ENCODE measurements at regions not wholly inside any gene's neighbourhood (a gene's known extent, or its start where the extent isn't known, plus 50 kb on each side); places are given as distances from the start of the nearest gene placed in this dataset.
"Not testable (repeated sequence)": the region's sequence is repeated elsewhere in the genome, so short reads cannot be mapped to it uniquely, and the experiment has no call there.

- DNase-seq, result peak; percentile 30
Measured at GRCh38 chrX:87236830-87237440, 280.7 kb upstream of the KLHL4 start.

- DNase-seq, result no peak
Measured at GRCh38 chrX:87265518-87265917, 252.1 kb upstream of the KLHL4 start.

- DNase-seq, result no peak
Measured at GRCh38 chrX:87272491-87272890, 245.1 kb upstream of the KLHL4 start.

- DNase-seq, result no peak
Measured at GRCh38 chrX:87299563-87300160, 217.9 kb upstream of the KLHL4 start.

DNA sequence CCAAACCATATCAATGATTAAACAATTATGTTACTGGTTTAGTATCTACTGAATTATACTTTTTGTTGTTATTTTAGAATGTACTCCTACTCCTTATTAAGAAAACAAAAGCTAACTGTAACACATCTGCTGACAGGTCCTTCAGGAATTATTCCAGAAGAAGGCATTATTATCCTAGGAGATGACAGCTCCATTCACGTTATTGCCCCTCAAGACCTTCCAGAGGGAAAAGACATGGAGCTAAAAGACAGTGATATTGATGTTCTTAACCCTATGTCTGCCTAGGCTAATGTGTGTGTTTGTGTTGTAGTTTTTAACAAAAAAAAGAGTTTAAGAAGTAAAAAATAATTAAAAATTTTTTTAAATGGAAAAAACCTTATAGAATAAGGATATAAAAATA, 206.8 kb upstream of the KLHL4 start:
- no peak for DNase-seq

DNA sequence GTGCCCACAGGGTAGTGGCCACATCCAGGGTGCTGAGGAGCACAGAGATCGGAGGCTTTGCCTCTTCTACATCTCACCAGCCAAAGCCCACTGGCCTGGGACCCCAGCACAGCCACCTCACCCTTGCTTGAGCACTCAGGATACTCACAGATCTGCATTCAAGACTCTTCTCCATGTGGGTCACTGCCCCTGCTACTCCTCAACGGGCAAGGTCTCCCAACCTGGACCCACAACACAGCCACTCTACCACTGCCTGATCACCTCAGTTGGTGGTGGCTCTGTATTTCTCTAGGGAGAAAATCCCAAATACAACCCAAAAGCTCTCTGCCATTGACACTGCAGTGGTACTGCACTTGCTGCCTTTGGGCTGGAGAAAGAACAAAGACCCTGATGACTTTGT, 190.3 kb upstream of the KLHL4 start:
- no peak for DNase-seq

DNA sequence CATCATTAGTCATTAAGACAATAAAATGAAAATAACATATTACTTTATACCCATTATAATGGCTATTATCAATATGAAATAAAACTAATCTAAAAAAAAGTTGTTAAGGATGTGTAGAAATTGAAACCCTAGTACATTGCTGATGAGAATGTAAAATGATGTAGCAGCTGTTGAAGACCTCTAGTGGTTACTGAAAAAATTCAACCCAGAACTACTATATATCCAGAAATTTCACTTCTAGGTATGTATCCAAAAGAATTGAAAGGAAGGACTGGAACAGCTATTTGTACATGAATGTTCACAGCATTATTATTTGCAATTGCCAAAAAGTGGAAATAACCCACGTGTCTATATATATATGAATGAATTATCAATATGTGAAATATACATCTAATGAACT, 180.3 kb upstream of the KLHL4 start:
- DNase-seq, result no peak

GRCh38 chrX:87338510-87338909, 179.1 kb upstream of the KLHL4 start:
- DNase-seq, result no peak

DNA sequence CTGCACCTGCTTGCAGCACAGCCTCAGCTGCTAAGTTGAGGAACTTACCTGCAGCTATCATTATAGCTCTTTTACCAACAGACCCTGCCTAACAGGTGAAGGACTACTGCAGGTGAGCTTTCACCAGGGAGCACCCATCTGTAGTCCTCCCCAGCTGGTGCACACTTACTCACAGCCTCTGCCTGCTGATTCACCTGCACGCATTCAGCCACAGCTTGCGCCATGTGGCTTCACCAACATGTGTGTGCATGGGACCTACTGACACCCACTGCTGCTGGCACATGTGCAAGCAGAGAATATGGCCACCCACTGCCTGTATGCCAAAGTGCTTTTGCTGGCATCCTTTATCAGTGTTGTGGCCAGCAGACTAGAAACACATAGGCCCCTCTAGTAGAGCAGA, 146.7 kb upstream of the KLHL4 start:
- DNase-seq, result no peak

DNA sequence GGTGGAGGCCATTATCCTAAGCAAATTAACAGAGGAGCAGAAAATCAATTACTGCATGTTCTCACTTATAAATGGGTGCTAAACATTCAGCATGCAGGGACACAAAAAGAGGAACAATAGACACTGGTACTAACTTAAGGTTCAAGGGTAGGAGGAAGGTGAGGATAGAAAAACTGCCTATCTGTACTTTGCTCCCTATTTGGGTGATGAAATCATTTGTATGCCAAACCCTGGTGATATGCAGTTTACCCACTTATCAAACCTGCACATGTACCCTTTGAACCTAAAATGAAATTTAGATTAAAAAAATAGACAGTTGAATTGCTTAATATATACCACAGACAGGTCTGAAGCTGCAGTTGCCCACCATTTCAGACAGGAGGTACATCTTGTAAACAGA, 143.3 kb upstream of the KLHL4 start:
- DNase-seq, result no peak

GRCh38 chrX:87376896-87377295, 140.7 kb upstream of the KLHL4 start:
- no peak for DNase-seq

- DNase-seq, result no peak
Measured at GRCh38 chrX:87388381-87388780, 129.2 kb upstream of the KLHL4 start.

GRCh38 chrX:87391742-87392141, 125.9 kb upstream of the KLHL4 start:
- no peak for DNase-seq

DNA sequence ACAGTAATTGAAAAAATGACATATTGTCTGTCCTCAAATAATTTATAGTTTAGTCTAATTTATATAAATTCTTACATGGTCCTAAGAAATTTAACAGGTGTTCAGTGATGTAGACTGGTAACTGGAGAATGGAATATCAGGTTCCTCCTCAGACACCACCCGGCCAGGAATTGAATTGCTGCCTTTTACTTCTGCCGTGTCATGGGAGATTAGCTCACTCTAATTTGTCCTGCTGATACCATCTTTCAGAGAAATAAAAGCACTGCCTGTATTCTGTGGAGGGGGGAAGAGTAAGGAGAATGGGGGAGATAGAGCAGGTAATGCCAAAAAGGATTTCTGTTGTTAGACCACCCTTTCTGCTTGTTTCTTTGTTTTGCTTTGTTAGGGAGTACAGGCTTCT, 125.2 kb upstream of the KLHL4 start:
- no peak for DNase-seq

GRCh38 chrX:87397103-87397886, 120.3 kb upstream of the KLHL4 start:
- no peak for DNase-seq

DNA sequence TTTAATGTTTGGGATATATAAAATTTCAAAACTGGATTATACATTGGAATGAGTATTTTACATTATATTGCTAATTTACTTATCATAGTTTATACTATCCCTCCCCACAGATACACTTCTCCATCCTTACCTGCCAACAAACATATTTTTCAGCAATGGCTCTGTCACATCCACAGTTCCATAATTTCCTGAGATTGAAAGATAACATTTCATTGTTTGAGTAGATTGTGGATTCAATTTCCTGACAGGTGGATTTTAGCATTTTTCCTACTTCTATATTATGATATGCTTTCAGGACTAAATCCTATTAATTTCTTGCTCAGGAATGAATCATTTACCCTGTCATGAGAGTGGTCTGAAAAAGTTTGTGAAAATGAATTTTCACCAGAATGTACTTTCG, 115.3 kb upstream of the KLHL4 start:
- no peak for DNase-seq

DNA sequence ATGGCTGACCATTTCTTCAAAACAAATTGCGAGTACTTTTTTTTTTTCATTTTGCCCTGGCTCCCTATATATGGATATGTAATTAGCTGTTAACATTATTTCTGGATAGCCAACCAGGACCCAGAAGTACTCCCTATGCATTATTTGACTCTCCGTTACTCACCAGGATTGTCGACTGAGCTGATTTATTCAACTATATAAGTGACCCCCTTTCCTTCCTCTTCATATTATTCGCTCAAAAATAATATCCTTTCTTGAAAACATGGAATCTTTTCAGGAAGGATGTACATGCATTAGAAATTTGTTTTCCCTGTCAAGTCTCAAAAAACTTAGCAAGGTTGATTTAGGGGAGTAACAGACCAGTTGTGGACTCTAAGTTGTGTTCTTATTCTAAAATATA, 114.1 kb upstream of the KLHL4 start:
- DNase-seq, result no peak

DNA sequence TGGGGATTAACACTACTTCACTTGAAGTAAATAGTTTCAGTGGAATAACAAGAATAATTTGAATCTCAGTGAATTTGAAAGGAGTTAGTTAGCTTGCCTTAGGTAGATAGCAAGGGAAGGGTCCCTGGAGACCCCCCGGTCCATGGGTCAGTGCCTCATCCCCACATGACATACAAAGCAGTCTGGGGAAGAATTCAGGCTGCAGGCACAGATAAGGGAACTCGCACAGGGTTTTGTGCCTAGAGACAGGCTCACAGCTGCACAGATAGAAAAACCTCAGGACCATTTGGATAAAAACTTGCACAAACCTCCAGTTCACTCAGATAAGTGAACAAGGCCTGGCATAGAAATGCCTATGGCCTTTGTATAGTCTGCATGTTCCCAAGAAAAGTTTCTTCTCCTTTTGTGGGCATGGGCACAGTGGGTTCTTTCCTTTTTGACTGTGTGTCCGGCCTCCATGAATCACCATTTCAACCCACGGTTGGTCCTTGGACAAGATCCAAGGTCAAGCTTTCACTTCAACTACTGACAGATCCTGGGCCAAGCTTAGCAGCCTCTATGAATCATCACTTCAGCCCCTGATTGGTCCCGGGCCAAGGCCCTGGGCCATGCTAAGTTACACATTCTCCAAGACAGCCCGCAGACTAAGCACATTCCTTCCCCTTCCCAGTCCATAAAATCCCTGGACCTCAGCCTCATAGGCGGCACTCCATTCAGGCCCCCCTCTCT, 108.3 kb upstream of the KLHL4 start:
- DNase-seq, result no peak

- DNase-seq, result no peak
Measured at GRCh38 chrX:87425618-87426017, 92.0 kb upstream of the KLHL4 start.

DNA sequence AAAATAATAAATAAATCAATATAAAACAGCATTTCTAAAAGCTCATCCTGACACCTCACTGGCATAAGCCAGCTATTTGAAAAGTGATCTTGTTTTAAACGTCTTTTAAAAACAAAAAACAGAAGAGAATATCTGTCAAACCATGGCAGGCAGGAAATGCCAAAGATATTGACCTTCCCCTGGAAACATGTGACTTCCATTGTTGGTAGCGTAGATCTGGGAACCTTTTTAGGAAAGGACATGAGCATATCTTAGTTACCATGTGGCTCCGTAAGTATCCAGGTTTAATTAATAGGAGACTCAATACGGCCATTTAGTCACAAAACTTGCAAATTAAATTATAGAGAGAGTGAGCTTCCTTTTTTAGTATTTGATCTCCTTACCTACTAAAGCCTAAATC, 83.0 kb upstream of the KLHL4 start:
- DNase-seq, result no peak

DNA sequence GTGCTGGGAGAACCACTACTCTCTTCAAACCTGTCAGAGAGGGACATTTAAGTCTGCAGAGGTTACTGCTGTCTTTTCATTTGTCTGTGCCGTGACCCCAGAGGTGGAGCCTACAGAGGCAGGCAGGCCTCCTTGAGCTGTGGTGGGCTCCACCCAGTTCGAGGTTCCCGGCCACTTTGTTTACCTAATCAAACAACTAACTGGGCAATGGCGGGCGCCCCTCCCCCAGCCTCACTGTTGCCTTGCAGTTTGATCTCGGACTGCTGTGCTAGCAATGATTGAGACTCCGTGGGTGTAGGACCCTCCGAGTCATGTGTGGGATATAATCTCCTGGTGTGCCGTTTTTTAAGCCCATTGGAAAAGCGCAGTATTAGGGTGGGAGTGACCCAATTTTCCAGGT, 69.0 kb upstream of the KLHL4 start:
- not testable (repeated sequence) for DNase-seq

- DNase-seq, result not testable (repeated sequence)
Measured at GRCh38 chrX:87465757-87466156, 51.8 kb upstream of the KLHL4 start.
